CD4-positive, alpha-beta memory T cell (primary cell): ENCODE measurements at regions not wholly inside any gene's neighbourhood (a gene's known extent, or its start where the extent isn't known, plus 50 kb on each side); places are given as distances from the start of the nearest gene placed in this dataset.
A peak's percentile ranks its signal among the peaks of the same experiment; 100 is the strongest.
"Not testable (repeated sequence)": the region's sequence is repeated elsewhere in the genome, so short reads cannot be mapped to it uniquely, and the experiment has no call there.

ENCODE experiments used
- CTCF ChIA-PET: fragments of 350-600 bp; sonication (Branson Sonifier 250); formaldehyde crosslinking; loops from one replicate; lab custom pipeline; 2021; ENCODE audit warnings: inconsistent platforms; ENCODE audit not compliant: partially characterized antibody; lab: Charles Lee
- POLR2A ChIA-PET: fragments of 350-600 bp; sonication (Branson Sonifier 250); formaldehyde crosslinking; loops from one replicate; lab custom pipeline; 2021; ENCODE audit not compliant: partially characterized antibody; lab: Charles Lee
- DNase-seq, 5 donors: peaks; one replicate each; pipeline versions ENCODE4 v3.0.0 to v3.0.0-alpha.2; 2020 to 2022; ENCODE audit warnings: mixed read lengths in 1 of 5
- H3K27ac ChIP-seq: one replicate; pipeline ENCODE4 v1.7.0; 2013; ENCODE audit warnings: low read depth, low read length
- H3K27me3 ChIP-seq: 2 replicates; pipeline ENCODE4 v1.7.0; 2013; ENCODE audit warnings: mild to moderate bottlenecking, low read length, moderate library complexity; ENCODE audit not compliant: insufficient read depth
- H3K36me3 ChIP-seq: 2 replicates; pipeline ENCODE4 v1.7.0; 2013; ENCODE audit warnings: mild to moderate bottlenecking, low read length, moderate library complexity; ENCODE audit not compliant: insufficient read depth
- H3K4me1 ChIP-seq: 2 replicates; pipeline ENCODE4 v1.7.0; 2013; ENCODE audit warnings: mild to moderate bottlenecking, low read length, moderate library complexity; ENCODE audit not compliant: insufficient read depth
- H3K4me3 ChIP-seq, 2 donors: one replicate each; pipeline ENCODE4 v1.7.0; 2013; ENCODE audit warnings: low read length in 2 of 2, mild to moderate bottlenecking in 1 of 2
- H3K9me3 ChIP-seq, 2 donors: one replicate each; pipeline ENCODE4 v1.7.0; 2013; ENCODE audit warnings: low read length in 2 of 2, control low read depth in 1 of 2; ENCODE audit not compliant: control insufficient read depth in 1 of 2
- H3K27ac Mint-ChIP-seq, 7 donors: one replicate each; pipeline ENCODE4 v1.8.0; 2020 to 2021; ENCODE audit warnings: mixed read lengths in 7 of 7, mild to moderate bottlenecking in 6 of 7, inconsistent platforms in 3 of 7, moderate library complexity in 3 of 7
- H3K27me3 Mint-ChIP-seq, 2 donors: one replicate each; pipeline ENCODE4 v1.8.0; 2020 to 2021; ENCODE audit warnings: mixed read lengths in 2 of 2
- H3K36me3 Mint-ChIP-seq, 2 donors: one replicate each; pipeline ENCODE4 v1.8.0; 2020 to 2021; ENCODE audit warnings: mixed read lengths in 2 of 2, inconsistent platforms in 1 of 2, mild to moderate bottlenecking in 1 of 2
- H3K4me1 Mint-ChIP-seq, 4 donors: one replicate each; pipeline ENCODE4 v1.8.0; 2020 to 2021; ENCODE audit warnings: mixed read lengths in 4 of 4, mild to moderate bottlenecking in 1 of 4
- H3K4me3 Mint-ChIP-seq, 8 donors: one replicate each; pipeline ENCODE4 v1.8.0; 2020 to 2021; ENCODE audit warnings: mixed read lengths in 8 of 8, mild to moderate bottlenecking in 7 of 8, moderate library complexity in 6 of 8, inconsistent platforms in 3 of 8
- H3K9me3 Mint-ChIP-seq, 8 donors: one replicate each; pipeline ENCODE4 v1.8.0; 2020 to 2021; ENCODE audit warnings: mixed read lengths in 8 of 8, mild to moderate bottlenecking in 5 of 8, inconsistent platforms in 3 of 8, moderate library complexity in 1 of 8
- intact Hi-C: fragments of 100-400 bp; cut with micrococcal nuclease; formaldehyde crosslinking; loops from one replicate; pipeline ENCODE4 v1.15.1; 2023

- POLR2A ChIA-PET, H3K36me3 Mint-ChIP-seq, H3K9me3 ChIP-seq, H3K4me1 ChIP-seq, H3K36me3 ChIP-seq, H3K4me3 Mint-ChIP-seq, H3K27ac ChIP-seq, H3K27me3 ChIP-seq, H3K4me3 ChIP-seq, H3K4me1 Mint-ChIP-seq, H3K9me3 Mint-ChIP-seq, intact Hi-C loops, CTCF ChIA-PET, H3K27me3 Mint-ChIP-seq, H3K27ac Mint-ChIP-seq: not testable (repeated sequence)
- DNase-seq, result peak in 1 of 5 donors; percentile 19
Measured at GRCh38 chr9:40502808-40503207, 625.7 kb downstream of the FOXD4L6 start.
